Fibroblast of skin of left biceps (primary cell): ENCODE measurements at regions not wholly inside any gene's neighbourhood (a gene's known extent, or its start where the extent isn't known, plus 50 kb on each side); places are given as distances from the start of the nearest gene placed in this dataset.

Experiments used
- DNase-seq, 2 experiments: peaks; one replicate each; pipeline ENCODE4 v3.0.0-alpha.2; 2013; ENCODE audit warnings: low read depth in 2 of 2

DNA sequence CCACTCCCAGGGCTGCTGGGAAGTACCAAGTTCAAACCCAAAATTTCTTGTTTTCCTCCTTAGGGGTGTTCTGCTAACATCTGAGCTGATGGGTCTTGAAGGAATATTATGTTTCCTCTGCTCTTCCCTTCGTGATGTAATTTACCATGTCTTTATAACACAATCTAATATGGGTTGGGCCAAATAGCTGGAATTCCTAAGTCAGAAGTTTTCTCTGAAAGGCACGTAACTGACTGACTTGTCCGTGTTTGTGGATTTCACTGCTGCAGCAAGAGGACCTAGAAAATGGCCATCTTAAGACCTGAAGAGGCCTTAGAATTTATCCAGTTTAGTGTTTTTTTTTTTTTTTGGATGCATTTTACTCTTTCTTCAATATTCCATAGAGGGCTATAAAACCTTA, 256.7 kb downstream of the DCDC2C start:
- DNase-seq, result no peak

DNA sequence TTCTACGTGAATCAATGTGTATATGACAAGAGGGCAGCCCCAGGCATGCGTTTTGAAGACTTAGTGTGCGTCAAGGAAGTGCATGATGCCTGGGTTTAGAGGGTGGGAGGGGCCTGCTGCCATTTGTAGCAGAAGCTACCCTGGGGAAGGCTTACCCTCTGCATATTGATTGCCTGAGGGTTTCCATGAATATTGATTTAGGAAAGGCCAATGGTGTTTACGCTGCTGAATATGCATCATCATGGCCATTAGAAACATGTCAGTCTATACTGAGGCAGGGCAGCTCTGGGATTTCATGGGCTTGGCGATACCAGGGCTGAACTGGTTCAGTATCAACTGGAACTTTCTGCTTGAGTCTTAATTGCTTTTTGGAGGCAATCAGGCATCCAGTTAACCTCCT, 259.3 kb downstream of the DCDC2C start:
- no peak for DNase-seq

DNA sequence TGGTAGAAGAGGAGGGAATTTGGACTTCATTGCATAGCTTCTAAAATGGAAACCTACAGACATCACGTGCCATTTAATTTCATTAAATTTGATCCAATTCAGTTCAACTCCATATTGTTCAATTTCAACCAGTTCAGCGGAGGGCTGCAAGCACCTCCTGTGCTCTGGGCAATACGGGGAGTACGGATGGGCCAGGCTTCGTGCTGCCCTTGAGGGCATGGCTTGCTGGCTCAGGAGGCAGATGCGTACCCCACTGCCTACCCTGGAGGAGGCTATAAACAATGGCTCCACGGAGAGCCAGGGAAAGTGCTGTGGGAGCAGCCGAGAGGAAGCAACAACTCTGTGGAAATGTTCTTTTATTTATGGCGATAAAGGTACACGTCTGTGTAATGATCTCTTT, 261.8 kb downstream of the DCDC2C start:
- no peak for DNase-seq

DNA sequence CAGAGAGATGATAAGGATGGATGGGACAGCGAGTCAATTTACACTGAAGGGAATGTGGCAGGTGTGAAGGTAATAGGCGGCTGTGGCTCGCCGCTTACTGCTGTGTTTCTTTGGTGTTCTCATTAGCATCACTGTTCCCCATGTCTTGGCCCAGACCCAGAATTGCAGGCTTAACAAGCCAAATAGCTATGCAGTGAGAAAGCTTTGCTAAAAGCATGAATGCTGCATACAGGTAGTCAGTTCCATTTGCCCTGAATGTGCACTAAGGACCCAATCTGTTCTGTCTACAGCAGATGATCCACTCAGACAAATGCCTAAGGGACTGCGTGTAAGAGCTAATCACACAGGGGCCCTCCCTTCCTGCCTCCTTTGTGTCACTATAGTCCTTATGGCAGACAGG, 262.6 kb downstream of the DCDC2C start:
- DNase-seq, result no peak

DNA sequence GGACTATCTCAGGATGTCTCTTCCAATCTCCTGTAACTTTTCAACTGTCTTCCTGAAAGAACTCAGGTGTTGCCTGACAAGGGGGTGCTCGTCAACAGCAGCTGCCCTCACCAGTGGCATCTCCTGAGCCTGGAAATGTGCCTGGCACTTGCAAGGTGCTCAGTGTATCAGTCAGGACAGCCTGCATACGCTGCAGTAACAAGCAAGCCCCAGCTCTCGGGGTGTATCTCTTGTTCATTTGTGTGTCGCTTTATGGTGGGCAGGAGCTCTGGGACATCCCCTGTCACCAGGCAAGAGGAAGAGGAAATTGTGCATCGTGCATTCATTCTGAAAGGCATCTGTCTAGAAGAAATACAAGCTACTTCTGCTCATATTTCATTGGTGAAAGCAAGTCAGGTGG, 263.1 kb downstream of the DCDC2C start:
- DNase-seq, result no peak

DNA sequence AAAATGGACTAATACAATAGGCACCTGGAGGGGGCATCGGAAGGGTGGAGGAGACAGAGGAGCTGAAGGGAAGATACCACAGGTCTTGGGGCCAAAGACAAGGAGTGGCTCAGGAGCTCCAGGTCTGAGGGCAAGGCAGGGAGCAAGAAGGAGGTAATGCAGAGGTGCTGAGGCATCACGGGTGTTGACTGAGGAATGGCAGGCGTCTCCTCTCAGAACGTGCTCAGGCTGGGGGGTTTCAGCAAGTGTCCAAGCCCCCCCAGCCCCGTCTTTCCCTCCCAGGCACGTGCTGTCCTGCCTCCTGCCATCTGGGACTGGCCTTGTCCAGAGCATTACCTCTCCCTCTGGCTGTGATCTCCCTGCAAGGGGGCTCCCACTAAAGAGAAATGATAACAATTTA, 265.4 kb downstream of the DCDC2C start:
- no peak for DNase-seq

DNA sequence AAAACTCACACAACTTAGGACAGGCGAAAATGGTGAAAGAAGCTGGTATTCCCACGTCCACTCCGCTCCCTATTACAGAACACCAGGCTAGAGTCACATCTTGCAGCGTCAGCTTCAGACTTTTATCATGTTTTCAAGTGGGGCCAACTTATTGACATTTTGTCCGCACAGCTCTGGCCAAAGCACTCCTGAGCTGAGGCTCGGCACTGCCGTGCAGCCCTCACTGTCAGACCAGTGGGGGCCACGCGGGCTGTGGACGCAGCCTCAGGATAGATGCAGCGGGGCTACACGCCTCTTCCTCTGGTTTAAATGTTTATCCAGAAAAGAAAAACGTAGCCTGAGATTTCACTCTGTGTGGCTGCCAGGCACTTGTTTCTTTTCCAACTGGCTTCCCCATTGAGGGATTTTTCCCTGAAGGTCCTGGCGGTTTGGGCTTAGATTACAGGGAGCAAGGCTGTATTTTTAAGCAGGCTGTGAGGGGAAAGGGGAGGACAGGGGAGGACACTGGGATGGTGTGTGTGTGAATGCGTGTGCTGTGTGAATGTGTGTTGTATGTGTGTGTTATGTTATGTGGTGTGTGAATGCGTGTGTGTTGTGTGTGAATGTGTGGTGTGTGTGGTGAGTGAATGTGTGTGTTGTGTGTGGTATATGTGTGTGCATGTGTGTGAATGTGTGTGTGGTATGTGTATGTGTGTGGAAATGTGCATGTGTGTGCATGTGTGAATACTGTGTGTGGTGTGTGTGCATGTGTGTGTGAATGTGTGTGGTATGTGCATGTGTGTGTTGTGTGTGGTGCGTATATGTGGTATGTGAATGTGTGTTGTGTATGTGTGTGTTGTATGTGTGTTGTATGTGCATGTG, 267.6 kb downstream of the DCDC2C start:
- DNase-seq, result no peak

DNA sequence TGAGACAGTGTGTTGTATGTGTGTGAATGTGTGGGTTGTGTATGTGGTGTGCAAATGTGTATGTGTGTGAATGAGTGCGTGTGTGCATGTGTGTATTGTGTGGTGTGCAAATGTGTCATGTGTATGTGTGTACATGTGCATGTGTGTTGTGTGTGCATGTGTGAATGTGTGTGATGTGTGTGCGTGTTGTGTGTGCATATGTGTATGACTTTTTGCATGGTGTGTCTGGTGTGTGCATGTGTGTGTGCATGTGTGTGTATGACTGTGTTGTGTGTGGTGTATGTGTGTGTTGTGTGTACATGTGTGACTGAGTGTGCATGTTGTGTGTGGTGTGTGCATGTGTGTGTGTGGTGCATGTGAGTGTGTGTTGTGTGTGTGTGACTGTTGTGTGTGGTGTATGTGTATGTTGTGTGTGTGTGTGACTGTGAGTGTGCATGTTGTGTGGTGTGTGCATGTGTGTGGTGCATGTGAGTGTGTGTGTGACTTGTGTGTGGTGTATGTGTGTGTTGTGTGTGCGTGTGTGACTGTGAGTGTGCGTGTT, 268.3 kb downstream of the DCDC2C start:
- no peak for DNase-seq

DNA sequence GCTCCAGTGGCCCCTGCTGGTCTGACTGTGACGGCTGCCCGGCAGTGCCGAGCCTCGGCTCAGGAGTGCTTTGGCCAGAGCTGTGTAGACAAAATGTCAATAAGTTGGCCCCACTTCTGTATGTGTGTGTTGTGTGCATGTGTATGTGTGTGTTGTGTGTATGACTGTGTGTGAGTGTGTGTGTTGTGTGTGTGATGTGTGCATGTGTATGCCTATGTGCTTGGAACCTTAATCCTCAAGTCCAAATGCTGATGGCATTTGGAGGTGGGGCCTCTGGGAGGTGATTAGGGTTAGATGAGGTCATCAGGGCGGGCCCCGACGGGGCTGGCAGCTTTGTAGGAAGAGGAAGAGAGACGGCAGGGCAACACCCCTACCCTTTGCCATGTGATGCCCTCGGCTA, 269.0 kb downstream of the DCDC2C start:
- DNase-seq, result no peak

DNA sequence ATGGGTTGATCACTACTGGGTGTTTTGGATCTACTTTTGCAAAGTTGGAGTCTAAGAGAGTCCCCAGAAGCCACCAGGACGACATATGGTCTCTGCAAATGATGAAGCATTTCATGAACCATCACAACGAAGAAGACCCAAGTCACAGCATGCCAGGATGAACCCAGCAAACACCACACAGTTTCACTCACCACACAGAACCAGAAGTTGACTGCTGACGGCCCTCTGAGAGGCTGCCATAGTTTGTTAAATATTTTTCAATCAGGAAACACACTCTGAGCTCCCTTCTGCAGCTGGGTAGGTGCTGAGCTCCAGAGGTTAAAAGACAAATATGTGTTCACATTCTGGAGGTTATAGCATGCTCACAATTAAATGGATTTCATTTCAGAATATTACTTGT, 271.4 kb downstream of the DCDC2C start:
- DNase-seq, result no peak

DNA sequence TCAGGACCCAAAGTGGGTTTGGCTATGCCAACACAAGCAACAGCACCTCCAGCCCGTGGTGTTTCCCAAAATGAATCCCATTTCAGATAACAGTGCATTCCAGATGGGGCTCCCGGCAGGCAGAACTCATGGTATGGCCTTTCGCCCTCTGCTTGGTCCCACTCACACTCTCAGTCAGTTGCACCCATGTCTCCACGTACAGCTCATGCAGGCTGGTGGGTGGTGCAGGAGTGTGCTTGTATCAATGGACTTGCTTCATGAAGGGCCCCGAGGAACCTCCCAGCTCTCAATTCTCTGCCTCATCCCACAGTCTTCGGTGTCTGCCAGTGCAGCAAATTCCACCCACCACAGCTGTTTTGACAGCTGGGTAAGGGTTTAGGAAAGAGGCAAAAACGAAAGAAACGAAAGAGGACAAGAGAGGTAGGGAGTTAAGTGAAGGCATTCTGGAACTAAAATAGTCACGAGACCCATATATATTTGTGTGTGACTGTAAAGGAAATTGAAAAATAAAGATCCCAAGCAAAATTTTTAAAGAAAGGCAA, 278.1 kb downstream of the DCDC2C start:
- no peak for DNase-seq

DNA sequence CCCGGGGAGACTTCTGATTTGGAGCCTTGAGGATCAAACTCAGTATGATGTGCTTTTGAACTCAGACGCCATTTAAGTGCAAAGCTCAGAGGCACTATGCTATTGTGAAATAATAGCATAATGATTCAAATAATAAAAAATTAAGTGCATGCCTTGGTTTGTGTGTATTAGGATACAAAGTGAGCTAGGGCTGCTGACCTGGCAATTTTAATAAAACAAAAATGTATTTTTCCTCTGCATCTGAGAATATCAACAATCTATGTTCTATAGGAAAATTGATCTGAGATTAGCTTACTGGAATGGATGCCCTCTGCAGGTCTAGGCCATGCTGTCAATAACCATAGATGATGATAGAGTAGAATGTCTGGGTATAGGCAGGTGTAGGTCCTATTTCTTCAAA, 278.8 kb downstream of the DCDC2C start:
- no peak for DNase-seq

DNA sequence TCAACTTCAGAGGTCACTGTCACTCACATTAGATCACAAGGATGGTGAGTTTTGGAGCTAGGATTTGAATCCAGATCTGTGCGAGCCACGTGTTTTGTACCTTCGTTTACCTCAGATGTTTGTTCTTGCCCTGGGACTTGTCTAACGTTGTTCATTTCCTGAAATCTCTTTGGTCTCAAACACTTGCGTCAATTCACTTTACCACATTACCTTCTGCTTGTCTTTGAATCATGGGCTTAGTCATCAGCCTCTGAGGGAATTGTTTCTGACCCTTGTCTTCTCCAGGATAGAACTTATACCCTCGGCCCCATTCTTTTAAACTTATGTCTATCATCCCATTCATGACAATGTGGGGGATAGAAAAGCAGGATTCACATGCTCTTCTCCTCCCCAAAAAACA, 282.7 kb downstream of the DCDC2C start:
- no peak for DNase-seq

DNA sequence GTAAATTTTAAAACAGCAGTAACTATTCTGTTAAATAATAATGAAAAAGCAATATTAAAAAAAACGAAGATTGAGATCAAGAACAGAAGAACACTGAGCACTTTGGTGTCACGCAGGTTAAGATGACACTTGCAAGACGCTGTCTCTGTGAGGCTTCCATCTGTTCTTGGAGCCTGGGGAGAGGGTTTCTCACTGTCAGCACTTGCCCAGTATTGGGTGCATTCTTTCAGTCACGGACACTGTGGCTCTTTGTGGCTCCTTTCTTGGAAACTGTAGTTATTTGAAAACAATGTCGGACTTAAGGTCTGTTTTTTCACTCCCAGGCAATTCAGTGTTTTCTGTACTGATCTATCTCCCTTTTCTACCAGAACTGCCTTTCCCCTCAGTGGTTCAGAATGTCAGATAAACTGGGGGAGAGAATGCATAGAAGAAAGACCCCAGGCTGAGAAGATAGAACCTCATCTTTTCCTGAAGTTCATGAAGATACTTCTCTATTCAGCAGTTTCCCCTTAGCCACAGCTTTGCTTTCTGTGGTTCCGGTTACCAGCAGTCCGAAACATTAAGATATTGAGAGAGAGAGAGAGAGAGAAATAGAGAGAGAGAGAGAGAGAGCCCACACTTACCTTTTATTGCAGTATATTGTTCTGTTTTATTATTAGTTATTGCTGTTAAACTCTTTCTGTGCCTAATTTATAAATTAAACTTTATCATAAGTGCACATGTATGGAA, 283.3 kb downstream of the DCDC2C start:
- DNase-seq, result no peak

DNA sequence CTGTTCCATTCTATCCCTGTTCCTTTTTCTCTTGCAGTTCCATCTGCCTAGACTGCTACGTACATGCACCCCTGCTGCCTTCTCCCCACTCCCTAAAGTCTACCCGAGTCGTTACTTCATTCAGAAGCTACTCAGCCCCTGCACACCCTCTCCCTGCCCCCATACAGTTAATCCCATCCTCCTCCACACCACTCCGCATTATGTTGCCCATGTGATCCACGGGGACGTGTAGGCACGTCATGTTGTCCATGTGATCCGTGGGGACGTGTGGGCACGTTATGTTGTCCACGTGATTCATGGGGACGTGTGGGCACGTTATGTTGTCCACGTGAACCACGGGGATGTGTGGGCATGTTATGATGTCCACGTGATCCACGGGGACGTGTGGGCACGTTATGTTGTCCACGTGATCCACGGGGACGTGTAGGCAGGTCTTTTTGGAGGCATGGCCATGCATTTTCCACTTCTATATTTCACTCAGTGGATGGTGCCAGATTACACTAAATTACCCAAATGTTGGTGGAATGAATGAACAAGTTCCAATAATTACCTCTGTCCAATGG, 299.5 kb downstream of the DCDC2C start:
- no peak for DNase-seq

DNA sequence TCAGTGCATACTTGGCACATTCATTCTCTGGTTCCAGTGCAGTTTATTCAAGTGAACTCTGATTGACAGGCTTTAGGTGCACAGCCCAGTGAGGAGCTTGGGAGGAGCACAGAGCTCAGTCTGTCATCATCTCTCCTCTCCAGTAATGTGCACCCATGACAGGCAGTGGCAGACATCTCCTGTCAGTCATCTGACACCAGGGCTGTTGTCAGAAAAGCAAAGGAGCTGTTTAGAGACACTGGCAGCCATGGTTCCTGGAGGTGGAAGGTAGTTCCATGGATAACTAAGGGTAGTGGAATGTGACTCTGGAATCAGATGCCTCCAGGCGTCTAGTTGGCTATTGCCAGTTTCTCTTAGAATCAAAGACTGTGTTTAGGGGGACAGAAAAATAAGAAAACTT, 308.8 kb downstream of the DCDC2C start:
- no peak for DNase-seq

DNA sequence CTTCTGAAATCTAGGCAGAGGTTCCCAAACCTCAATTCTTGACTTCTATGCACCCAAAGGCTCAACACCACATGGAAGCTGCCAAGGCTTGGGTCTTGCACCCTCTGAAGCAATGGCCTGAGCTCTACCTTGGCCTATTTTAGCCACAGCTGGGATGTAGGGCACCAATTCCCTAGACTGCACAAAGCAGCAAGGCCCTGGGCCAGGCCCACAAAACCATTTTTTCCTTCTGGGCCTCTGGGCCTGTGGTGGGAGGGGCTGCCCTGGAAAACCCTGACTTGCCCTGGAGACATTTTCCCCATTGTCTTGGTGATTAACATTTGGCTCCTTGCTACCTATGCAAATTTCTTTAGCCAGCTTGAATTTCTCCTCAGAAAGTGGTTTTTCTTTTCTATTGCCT, 315.2 kb downstream of the DCDC2C start:
- DNase-seq, result no peak

DNA sequence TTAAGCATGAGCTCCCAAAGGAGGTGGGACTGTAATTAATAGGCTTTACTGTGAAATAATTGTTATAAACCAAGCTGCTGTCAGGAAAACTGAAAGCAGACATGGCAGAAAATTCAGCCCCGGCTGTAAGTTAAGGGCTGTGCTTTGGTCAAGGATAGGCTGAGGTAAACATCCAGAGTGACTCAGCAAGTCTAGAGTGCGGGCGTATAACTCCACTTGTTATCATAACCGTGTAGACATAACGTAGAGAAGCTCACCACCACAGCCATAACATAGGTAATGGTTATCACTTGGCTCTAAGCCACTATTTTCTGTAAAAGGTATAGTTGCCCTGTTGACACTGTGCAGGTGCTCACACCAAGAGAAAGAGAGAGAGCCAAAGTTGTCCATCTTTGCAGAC, 316.8 kb downstream of the DCDC2C start:
- no peak for DNase-seq

DNA sequence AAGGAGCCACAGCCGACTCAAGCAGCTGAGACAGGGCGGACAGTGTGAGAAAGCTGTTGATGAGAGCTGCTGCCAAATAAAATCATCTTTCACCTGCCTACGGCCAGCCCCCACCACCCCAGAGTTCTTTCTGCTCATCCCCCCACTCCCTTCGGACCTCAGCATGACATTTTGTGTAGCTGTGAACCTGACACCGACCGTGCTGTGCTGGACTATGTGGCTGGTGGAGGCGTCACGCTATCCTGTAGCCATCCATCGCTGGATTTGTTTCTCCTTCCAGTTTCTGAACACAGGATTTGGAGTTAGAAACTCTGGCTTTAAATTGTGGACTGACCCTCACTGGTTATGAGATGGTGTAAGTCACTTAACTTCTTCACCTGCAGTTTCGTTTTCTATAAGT, 317.3 kb downstream of the DCDC2C start:
- no peak for DNase-seq

DNA sequence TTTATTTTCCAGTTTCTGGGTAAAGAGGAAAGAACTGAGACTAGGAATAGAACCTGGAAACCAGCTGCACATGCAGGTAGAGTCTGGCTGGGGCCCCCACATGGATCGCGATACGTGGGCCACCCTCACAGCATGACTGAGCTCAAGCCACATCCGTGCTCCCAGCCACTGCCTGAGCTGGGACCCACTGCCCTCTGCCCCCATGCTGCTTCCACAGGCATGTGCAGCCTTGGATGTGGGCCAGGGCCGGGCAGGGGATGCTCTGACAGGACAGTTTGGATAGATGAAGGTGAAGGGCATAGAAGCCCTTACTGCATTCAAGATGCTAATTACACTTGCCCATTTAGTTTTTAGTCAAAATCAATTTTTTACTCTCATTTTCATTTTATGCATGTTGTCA, 321.2 kb downstream of the DCDC2C start:
- DNase-seq, result no peak

DNA sequence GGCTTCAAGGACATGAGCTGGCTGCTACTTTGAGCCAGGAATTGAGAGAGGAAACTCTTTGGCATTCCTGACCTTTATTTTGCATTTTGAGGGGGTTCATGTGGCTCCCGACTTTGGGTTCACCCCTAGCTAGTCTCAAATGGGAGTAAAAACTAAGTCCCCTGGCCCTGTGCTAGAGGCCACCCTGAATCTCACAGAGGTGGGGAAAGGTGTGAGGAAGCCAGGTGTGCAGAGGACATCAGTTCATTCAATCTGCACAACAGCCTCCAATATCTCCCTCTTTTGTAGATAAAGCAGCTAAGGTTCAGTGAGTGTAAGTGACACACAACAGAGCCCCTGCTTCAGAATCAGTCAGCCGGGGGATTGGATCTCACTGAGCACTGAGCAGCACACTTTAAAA, 325.7 kb downstream of the DCDC2C start:
- DNase-seq, result no peak

DNA sequence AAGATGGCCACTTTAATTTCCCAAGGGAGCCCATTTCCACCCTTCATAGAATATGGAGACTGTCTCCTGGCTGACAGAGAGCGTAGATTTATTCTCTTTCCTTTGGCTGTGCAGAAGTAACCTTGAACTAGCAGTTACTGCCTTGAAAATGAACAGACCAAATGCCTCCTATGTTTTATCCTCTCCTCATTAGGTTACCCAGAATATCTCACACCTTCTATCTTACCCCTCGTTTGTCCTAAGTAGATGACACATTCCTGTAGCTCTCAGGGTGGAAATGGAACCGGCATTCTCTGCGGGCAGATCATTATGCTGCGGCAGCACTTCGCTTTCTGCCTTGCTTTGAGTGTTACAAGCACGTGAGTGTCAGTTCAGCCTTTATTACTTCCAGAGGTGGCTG, 336.5 kb downstream of the DCDC2C start:
- no peak for DNase-seq
